ENCODE measurements at regions not wholly inside any gene's neighbourhood (a gene's known extent, or its start where the extent isn't known, plus 50 kb on each side); places are given as distances from the start of the nearest gene placed in this dataset.

GRCh38 chr18:44245019-44245418 lies 435.7 kb upstream of the SETBP1 start:
- Histone ChIP-seq H3K4me1 (ENCODE audit: control insufficient read depth, insufficient read depth, low read length) (no peaks in the 10 kb centered on the region), H3K9me3 (ENCODE audit: control insufficient read depth, insufficient read depth, low read length) (no peaks in the 10 kb centered on the region), H3K27ac (ENCODE audit: low read length) (no peak overlapping the region), H3K27me3 (ENCODE audit: control insufficient read depth, insufficient read depth, low read length) (no peaks in the 10 kb centered on the region), H3K4me3 (ENCODE audit: low read length) (no peak overlapping the region), H3K36me3 (ENCODE audit: control insufficient read depth, insufficient read depth, low read length) (no peaks in the 10 kb centered on the region)
- no peak for DNase-seq (ENCODE audit: low read depth, low spot score)
- no CpG with 5 or more reads among the region's 3 CpGs for WGBS (ENCODE audit: insufficient coverage, insufficient read length)

- no peaks in the 10 kb centered on the region for H3K4me1 ChIP-seq (ENCODE audit: control insufficient read depth, insufficient read depth, low read length)
- no peak for DNase-seq (ENCODE audit: low read depth, low spot score)
- H3K27me3 ChIP-seq (ENCODE audit: control insufficient read depth, insufficient read depth, low read length), result no peaks in the 10 kb centered on the region
- H3K9me3 ChIP-seq (ENCODE audit: control insufficient read depth, insufficient read depth, low read length), result no peaks in the 10 kb centered on the region
- no CpG with 5 or more reads among the region's 2 CpGs for whole genome bisulfite sequencing (ENCODE audit: insufficient coverage, insufficient read length)
- H3K36me3 ChIP-seq (ENCODE audit: control insufficient read depth, insufficient read depth, low read length), result no peaks in the 10 kb centered on the region
- no peak overlapping the region for H3K27ac ChIP-seq (ENCODE audit: low read length)
- H3K4me3 ChIP-seq (ENCODE audit: low read length), result no peak overlapping the region
These were observed 434.7 kb upstream of the SETBP1 start for GRCh38 chr18:44246001-44246400.

DNA sequence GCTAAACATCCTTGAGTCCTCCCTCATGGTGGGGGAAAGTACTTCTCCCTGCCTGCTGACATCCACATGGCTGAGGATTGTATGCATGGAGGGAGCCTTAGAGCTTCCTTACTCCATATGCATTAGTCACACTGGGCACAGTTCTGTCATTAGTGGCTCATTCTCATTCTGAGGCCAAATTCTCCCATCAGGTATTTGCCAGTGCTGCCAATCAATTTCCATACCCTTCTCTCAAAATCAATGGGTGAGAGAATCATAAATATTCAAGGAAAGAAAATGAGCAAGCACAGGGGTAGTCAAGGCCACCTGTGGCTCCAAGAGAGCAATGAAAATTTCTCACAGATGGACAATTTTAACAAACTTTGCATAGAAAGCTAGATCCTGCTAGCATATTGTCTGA lies 422.6 kb upstream of the SETBP1 start:
- no peak for DNase-seq (ENCODE audit: low read depth, low spot score)
- no peaks in the 10 kb centered on the region; the same call in 1 of the 2 replicates for H3K4me1 ChIP-seq (ENCODE audit: control insufficient read depth, insufficient read depth, low read length)
- H3K36me3 ChIP-seq (ENCODE audit: control insufficient read depth, insufficient read depth, low read length), result no peaks in the 10 kb centered on the region
- no peaks in the 10 kb centered on the region for H3K27me3 ChIP-seq (ENCODE audit: control insufficient read depth, insufficient read depth, low read length)
- no peaks in the 10 kb centered on the region for H3K9me3 ChIP-seq (ENCODE audit: control insufficient read depth, insufficient read depth, low read length)
- no peak overlapping the region for H3K4me3 ChIP-seq (ENCODE audit: low read length)
- no peak overlapping the region for H3K27ac ChIP-seq (ENCODE audit: low read length)

- Histone ChIP-seq H3K36me3 (ENCODE audit: control insufficient read depth, insufficient read depth, low read length) (no peaks in the 10 kb centered on the region), H3K9me3 (ENCODE audit: control insufficient read depth, insufficient read depth, low read length) (no peaks in the 10 kb centered on the region), H3K27ac (ENCODE audit: low read length) (no peak overlapping the region), H3K4me1 (ENCODE audit: control insufficient read depth, insufficient read depth, low read length) (no peaks in the 10 kb centered on the region; the same call in 1 of the 2 replicates), H3K4me3 (ENCODE audit: low read length) (no peak overlapping the region), H3K27me3 (ENCODE audit: control insufficient read depth, insufficient read depth, low read length) (no peaks in the 10 kb centered on the region)
- no peak for DNase-seq (ENCODE audit: low read depth, low spot score)
These were observed 422.1 kb upstream of the SETBP1 start for GRCh38 chr18:44258576-44258975.

DNA sequence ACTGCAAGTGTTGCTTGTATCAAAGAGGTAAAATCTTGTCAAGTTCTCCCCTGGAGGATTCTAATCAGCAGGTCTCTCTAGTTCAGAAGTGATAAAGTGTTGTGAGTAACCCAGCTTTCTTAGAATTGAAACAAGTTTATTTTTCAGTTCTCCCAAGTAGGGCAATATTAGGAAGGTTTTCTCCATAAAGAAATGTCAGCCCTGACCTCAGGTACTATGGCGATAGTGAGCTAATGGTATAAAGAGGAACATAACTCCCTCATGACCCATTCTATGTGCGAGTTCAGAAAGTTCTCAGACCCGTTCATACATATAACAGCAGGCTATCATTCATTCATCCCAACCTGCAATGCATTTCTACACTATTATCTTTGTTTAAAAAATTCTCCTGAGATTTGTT lies 421.1 kb upstream of the SETBP1 start:
- no peaks in the 10 kb centered on the region; the same call in 1 of the 2 replicates for H3K4me1 ChIP-seq (ENCODE audit: control insufficient read depth, insufficient read depth, low read length)
- no peak overlapping the region for H3K27ac ChIP-seq (ENCODE audit: low read length)
- H3K4me3 ChIP-seq (ENCODE audit: low read length), result no peak overlapping the region
- no peaks in the 10 kb centered on the region for H3K27me3 ChIP-seq (ENCODE audit: control insufficient read depth, insufficient read depth, low read length)
- H3K9me3 ChIP-seq (ENCODE audit: control insufficient read depth, insufficient read depth, low read length), result no peaks in the 10 kb centered on the region
- WGBS (ENCODE audit: insufficient coverage, insufficient read length), result no CpG with 5 or more reads among the region's 3 CpGs
- no peak for DNase-seq (ENCODE audit: low read depth, low spot score)
- H3K36me3 ChIP-seq (ENCODE audit: control insufficient read depth, insufficient read depth, low read length), result no peaks in the 10 kb centered on the region

DNA sequence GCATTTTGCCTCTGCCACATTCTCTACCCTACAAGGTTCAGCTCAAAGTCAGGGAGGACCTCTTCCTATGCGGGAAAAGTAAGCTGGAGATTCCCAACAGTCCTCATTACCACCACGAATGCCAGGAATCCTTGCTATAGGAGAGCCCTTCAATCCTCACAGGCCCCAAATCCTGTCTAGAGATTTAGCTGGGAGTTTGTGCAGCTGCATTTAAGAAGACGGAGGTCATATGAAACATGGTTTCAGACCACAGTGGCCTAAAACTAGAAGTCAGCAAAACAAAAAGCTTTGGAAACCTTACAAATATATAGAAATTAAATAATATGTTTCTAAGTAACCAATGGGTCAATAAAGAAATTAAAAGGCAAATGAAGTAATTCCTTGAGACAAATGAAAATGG lies 415.3 kb upstream of the SETBP1 start:
- Histone ChIP-seq H3K4me1 (ENCODE audit: control insufficient read depth, insufficient read depth, low read length) (no peaks in the 10 kb centered on the region), H3K27ac (ENCODE audit: low read length) (no peak overlapping the region), H3K4me3 (ENCODE audit: low read length) (no peak overlapping the region), H3K27me3 (ENCODE audit: control insufficient read depth, insufficient read depth, low read length) (no peaks in the 10 kb centered on the region), H3K36me3 (ENCODE audit: control insufficient read depth, insufficient read depth, low read length) (no peaks in the 10 kb centered on the region), H3K9me3 (ENCODE audit: control insufficient read depth, insufficient read depth, low read length) (no peaks in the 10 kb centered on the region)
- no peak for DNase-seq (ENCODE audit: low read depth, low spot score)
- WGBS (ENCODE audit: insufficient coverage, insufficient read length), result no CpG with 5 or more reads among the region's 3 CpGs

DNA sequence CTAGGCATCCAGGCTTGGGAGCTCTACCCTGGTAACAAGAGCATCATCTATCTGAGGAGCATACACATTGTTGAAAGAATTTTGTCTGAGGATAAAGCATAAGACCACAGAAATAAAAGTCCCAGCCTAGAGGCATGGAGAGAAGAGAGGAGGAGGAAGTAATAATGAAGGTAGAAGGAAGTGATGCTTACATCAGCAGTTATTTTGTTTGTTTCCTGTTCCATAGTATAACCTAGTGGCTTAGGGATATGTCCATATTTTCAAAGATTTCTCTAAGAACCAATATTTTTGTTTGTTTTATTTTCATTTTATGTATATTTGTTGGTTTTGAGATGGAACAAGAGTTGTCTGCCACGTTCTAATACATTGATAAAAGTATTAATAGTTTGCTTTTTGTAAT lies 407.4 kb upstream of the SETBP1 start:
- WGBS (ENCODE audit: insufficient coverage, insufficient read length), result no CpG with 5 or more reads among the region's 1 CpG
- no peaks in the 10 kb centered on the region for H3K9me3 ChIP-seq (ENCODE audit: control insufficient read depth, insufficient read depth, low read length)
- H3K4me3 ChIP-seq (ENCODE audit: low read length), result no peak overlapping the region
- H3K27me3 ChIP-seq (ENCODE audit: control insufficient read depth, insufficient read depth, low read length), result no peaks in the 10 kb centered on the region
- H3K4me1 ChIP-seq (ENCODE audit: control insufficient read depth, insufficient read depth, low read length), result no peaks in the 10 kb centered on the region
- no peak for DNase-seq (ENCODE audit: low read depth, low spot score)
- H3K27ac ChIP-seq (ENCODE audit: low read length), result no peak overlapping the region
- H3K36me3 ChIP-seq (ENCODE audit: control insufficient read depth, insufficient read depth, low read length), result no peaks in the 10 kb centered on the region

DNA sequence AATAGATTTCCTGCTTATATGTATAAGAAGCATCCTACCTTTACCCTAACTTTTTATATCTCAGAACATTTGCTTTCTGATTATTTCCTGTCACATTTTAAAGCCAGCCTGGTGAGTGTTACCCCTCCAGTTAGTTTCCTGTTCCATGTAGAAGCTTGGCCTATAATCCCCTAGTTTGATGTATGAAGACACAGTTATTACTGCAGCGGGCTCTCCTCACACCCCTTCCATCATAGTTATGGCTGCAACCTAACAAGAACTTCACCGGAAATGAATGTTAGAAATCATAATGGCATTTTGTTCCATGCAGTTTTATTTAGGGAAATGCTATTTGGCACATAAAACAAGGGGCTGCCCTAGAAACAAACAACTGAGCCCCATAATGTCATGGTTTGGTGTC lies 400.2 kb upstream of the SETBP1 start:
- Histone ChIP-seq H3K36me3 (ENCODE audit: control insufficient read depth, insufficient read depth, low read length) (no peaks in the 10 kb centered on the region), H3K27me3 (ENCODE audit: control insufficient read depth, insufficient read depth, low read length) (no peaks in the 10 kb centered on the region), H3K9me3 (ENCODE audit: control insufficient read depth, insufficient read depth, low read length) (no peaks in the 10 kb centered on the region), H3K27ac (ENCODE audit: low read length) (no peak overlapping the region), H3K4me1 (ENCODE audit: control insufficient read depth, insufficient read depth, low read length) (no peaks in the 10 kb centered on the region), H3K4me3 (ENCODE audit: low read length) (no peak overlapping the region)
- no CpG with 5 or more reads among the region's 2 CpGs for WGBS (ENCODE audit: insufficient coverage, insufficient read length)
- DNase-seq (ENCODE audit: low read depth, low spot score), result no peak

GRCh38 chr18:44286049-44286448 lies 394.6 kb upstream of the SETBP1 start:
- WGBS (ENCODE audit: insufficient coverage, insufficient read length), result no CpG with 5 or more reads among the region's 2 CpGs

GRCh38 chr18:44290366-44290977 lies 390.2 kb upstream of the SETBP1 start:
- Histone ChIP-seq H3K36me3 (ENCODE audit: control insufficient read depth, insufficient read depth, low read length) (no peaks in the 10 kb centered on the region), H3K27me3 (ENCODE audit: control insufficient read depth, insufficient read depth, low read length) (no peaks in the 10 kb centered on the region), H3K4me3 (ENCODE audit: low read length) (no peak overlapping the region), H3K9me3 (ENCODE audit: control insufficient read depth, insufficient read depth, low read length) (no peaks in the 10 kb centered on the region), H3K4me1 (ENCODE audit: control insufficient read depth, insufficient read depth, low read length) (no peaks in the 10 kb centered on the region), H3K27ac (ENCODE audit: low read length) (no peak overlapping the region)
- DNase-seq (ENCODE audit: low read depth, low spot score), result no peak
- WGBS (ENCODE audit: insufficient coverage, insufficient read length), result no CpG with 5 or more reads among the region's 4 CpGs

More at GRCh38 chr18:44286049-44286448, 394.6 kb upstream of the SETBP1 start:
- H3K27ac ChIP-seq (ENCODE audit: low read length), result no peak overlapping the region
- no peaks in the 10 kb centered on the region for H3K9me3 ChIP-seq (ENCODE audit: control insufficient read depth, insufficient read depth, low read length)
- no peak overlapping the region for H3K4me3 ChIP-seq (ENCODE audit: low read length)
- H3K27me3 ChIP-seq (ENCODE audit: control insufficient read depth, insufficient read depth, low read length), result no peaks in the 10 kb centered on the region
- H3K4me1 ChIP-seq (ENCODE audit: control insufficient read depth, insufficient read depth, low read length), result no peaks in the 10 kb centered on the region
- no peaks in the 10 kb centered on the region for H3K36me3 ChIP-seq (ENCODE audit: control insufficient read depth, insufficient read depth, low read length)
- no peak for DNase-seq (ENCODE audit: low read depth, low spot score)

- Histone ChIP-seq H3K27me3 (ENCODE audit: control insufficient read depth, insufficient read depth, low read length) (no peaks in the 10 kb centered on the region), H3K4me1 (ENCODE audit: control insufficient read depth, insufficient read depth, low read length) (no peaks in the 10 kb centered on the region), H3K4me3 (ENCODE audit: low read length) (no peak overlapping the region), H3K36me3 (ENCODE audit: control insufficient read depth, insufficient read depth, low read length) (no peaks in the 10 kb centered on the region), H3K9me3 (ENCODE audit: control insufficient read depth, insufficient read depth, low read length) (no peaks in the 10 kb centered on the region), H3K27ac (ENCODE audit: low read length) (no peak overlapping the region)
- no peak for DNase-seq (ENCODE audit: low read depth, low spot score)
These were observed 382.1 kb upstream of the SETBP1 start for GRCh38 chr18:44298566-44298965.
